GM19395 (cell line): ENCODE measurements at regions not wholly inside any gene's neighbourhood (a gene's known extent, or its start where the extent isn't known, plus 50 kb on each side); places are given as distances from the start of the nearest gene placed in this dataset.

Experiments used
- ATAC-seq: cut with Tn5 transposase; IDR thresholded peaks from one replicate; pipeline ENCODE4 v1.9.1; 2021; ENCODE audit warnings: mild to moderate bottlenecking, moderate library complexity; ENCODE audit not compliant: unreplicated experiment

DNA sequence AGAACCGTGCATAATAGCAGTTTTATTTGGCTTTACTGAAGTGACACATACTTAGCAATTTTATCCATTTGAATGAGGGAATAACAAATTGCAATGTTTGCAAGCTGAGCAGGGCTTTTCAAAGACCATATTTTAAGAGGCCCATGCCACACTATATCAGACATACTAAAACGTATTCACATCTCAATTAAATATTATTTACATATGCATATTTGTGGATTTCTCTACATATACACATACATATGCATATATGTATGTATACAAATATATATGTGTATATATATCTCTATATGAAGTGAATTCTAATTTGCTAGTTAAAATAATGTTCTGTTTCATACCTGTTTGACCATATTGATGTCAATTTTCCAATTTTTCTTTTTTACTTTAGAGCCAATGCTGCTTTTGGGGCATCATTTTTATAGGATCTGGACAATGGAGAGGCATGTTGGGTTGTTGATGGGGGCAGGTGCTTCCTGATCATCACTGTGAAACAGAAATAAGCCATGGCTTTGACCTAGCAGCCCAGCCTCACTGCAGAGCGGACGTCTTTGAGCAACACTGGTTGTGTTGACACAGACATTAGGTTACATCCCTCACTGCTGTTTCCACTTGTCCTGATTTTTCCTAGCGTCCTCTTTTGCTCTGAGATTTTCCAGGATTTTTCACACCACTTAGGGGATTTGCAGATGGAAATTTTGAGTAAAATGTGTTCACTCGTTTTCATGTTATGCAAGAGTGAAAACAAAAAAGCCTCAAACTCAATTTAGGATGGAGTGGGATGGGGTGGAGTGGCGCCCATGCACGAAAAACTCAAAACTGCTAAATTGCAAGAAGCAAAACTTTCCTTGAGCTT is 56.9 kb downstream of the RDH14 start:
- ATAC-seq, result no peak

DNA sequence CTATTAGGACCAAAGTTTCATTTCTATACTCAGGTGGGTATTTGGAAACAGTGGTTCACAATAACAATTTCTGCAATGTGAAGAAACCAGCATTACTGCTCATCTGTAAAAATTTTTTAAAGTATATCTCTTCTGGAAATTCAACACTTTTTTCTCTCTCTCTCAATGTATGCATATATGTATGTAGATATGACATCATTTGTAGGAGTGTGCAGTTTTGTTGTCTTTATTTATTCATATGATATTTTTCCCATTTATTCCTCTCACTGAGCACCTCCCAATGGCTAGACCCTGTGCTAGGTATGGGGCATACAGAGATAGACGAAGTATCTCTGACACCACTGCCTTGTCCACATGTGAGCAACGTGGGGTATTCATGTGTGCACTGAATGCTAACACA is 58.3 kb downstream of the RDH14 start:
- no peak for ATAC-seq

DNA sequence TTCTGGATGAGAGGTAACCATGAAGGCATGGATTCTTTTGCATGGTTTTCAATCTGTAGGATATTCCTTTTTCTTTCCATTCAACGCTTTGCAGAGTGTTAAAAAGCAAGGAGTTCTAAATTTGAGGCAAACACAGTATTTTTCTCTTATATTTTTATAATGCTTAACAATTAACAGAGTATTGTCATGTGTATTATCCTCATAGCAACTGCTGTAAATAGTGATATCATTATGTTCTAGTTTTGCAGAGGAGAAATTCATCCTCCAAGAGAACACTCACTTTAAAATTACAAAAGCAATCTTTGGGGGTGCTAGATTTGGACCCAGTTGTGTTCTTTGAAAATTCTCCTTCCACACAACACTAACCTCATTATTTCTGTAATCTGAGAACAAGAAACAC is 58.7 kb downstream of the RDH14 start:
- ATAC-seq, result no peak

DNA sequence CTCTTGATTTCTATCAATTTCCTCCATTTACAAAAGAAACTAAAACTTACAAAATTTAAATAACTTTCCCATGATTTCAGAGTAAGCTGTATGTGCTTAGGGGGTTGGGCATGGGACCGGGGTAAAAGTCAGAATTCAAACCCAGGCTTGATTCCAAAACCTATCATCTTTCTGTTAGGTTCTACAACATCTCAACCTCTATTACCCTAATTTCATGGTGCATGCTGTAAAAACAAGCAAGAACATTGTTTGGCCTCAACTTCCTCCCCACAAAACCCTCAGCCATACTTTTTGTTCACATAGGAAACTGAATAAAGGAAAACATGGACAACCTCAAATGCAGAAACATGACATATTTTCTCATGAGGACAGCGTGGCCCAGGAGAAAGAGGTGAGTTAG is 59.3 kb downstream of the RDH14 start:
- ATAC-seq, result no peak

DNA sequence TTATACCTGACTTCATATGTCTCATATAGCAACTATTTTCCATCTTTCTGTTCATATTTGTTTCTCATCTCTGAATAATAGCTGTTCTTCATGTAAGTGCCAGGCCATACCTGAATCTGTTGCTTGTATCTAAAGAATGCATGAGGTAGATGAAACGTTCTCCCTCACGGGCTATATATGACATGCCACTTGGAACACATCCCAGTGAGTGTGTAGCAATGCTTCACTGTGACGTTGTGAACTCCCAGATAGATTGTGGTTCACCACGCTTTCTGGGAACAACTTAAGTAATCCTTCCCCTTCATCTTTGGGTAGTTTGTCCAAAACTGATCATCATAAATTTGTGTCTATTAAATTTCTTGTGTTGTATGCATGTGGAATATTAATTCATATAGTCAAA is 60.1 kb downstream of the RDH14 start:
- no peak for ATAC-seq

DNA sequence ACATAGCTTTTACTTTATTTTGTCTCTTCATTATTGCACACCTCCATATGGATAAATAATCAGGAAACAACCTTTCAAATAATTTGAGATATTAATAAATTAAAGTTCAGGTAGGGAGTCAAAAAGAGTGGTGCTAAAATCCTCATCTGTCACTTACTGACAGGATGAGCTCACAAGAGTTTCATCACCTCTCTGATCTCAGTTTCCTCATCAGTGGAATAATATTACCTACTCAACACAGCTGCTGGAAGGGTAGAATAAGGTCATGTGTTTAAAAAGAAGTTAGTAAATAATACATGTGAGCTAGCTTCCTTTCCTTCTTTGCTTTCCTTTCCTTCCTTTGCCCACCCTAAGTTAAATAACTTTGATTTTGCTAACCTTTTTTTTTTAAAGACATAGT is 61.9 kb downstream of the RDH14 start:
- ATAC-seq, result no peak

DNA sequence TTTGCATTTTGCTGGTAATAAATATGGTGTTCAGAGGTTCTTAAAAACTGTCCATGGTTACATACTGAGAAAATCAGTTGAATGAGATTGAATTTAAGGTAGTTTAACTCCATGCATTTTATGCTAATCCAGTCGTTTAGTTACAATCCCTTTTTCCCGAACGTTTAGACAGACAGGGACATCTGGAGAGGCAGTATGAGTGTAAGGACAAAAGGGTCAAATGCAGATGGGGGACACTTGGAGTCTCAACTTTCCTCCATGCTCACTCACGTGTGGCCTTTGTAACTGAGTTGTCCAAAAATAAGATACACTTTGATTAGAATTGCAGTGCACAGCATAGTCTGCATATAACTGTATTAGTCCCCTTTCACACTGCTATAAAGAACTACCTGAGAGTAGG is 63.9 kb downstream of the RDH14 start:
- ATAC-seq, result no peak

DNA sequence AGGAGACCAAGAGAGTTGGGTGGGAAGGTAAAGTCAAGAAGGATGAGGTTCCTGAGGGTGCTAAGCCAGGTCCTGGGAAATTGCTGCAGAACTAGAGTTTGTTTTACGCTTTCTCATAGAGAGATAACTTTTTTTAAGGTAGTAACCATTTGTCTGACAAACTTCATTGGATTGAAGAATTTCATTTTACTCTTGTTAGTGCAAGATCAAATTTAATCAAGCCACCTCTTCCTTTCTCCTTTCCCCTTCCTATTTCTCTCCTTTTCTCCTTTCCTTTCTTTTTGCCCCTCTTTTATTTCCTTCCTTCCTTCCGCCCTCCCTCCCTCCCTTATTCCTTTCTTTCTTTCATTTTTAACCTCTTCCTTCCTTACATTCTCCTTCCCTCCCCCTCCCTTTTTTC is 65.4 kb downstream of the RDH14 start:
- no peak for ATAC-seq

DNA sequence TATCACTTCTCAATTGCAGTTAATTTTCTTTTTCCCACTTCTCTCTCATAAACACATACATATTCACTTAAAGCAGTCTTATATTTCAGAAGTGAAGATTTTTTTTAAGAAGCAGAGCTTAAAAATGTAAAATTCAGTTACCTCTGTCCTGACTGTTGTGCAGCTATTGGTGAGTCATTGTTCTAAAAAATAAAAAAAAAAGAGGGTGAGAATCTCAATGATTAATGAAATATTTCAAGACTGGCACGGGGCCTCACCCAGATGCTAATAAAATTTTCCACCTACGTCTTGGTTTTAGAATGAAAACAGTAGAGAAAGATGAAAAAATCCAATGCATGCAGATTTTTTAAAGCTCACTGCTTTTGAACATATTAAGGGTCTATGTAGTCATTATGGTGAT is 67.7 kb downstream of the RDH14 start:
- no peak for ATAC-seq

DNA sequence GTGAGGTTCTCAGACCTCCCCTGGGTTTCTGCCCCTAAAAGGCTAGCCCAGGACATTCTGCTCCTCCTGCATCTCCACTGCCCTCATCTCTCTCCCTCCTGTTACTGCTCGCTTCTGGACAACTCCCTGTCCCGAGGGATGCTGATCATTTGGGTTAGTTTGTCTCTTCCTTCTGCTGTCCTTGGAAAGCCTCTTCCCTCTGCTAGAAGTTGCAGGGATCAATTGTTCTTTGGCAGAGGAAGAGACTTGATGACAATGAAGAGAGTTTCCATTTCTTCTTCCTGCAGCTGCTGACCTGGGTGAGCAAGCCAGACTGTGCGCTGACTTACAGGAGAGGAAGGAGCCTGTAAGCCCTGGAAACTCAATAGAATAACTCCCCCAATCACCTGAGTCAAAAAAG is 68.9 kb downstream of the RDH14 start:
- no peak for ATAC-seq

DNA sequence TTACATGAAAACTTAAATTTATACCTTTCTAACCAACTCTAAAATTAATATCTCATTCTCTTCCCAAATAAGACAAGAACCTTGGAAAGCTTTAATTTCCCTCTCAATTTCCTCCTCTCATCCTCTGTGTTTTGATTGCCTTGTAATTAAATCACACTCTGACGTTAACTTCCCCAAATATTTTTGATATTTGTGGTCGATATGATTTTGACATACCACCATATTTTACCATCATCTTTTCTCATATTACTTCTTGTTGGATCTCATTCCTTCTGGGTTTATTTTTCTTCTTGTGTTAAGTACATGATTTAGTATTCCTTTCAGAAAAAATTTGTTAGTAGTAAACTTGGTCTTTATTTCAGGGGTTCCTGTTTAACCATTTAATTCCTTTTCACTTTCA is 69.6 kb downstream of the RDH14 start:
- ATAC-seq, result no peak

DNA sequence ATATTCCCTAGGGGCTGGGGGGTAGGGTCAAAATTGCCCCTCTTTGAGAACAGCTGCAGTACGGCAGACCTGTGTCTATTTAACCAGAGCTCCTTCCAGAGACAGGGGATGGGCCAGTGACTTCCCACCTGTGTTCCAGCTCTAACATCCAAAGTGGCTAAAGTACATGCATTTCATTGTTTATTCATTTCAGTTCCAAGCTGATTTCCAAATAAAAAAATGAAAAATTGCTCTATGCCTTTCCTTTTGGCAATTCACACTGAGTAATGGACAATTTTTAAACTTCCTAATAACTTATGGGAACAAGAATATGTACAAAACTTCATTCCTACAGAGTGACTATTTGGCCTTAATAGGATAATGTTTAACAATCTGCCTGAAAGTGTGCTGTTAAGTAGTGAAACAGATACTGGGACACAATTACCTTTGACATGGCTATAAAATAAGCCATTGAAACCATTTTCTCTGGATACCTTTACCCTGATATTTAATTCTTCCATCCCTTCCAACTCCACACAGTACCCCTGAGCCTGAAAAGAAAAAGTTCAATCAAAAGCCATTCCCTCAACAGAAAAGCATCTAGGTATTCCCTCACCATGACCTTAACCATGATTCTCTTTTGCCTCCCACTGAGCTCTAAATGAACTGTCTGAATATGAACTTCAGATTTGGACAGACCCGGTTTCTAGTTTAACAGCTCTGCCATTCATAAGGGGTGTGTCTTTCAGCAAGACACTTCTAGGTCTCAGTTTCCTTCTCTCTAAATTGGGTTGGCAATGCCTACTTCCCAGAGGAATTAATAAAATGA is 73.1 kb downstream of the RDH14 start:
- ATAC-seq, result no peak

DNA sequence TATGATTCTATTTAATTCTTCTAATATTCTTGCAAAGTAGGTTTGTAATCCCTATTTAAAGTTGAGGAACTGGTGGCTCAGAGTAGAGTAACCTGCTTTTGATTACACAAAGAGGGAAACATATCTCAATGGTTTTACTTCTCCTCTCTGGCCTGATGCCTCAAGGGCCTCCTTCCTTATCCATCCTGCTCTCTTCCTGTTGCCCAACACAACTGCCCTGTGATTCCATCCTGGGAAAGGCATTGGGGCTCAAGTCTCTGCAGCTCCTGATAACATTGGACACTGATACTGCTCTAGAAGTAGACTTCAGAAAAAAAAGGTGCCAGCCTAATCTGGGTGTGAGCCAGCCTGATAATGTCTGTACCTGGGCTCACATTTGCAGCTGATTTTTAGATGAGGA is 75.8 kb downstream of the RDH14 start:
- ATAC-seq, result no peak

DNA sequence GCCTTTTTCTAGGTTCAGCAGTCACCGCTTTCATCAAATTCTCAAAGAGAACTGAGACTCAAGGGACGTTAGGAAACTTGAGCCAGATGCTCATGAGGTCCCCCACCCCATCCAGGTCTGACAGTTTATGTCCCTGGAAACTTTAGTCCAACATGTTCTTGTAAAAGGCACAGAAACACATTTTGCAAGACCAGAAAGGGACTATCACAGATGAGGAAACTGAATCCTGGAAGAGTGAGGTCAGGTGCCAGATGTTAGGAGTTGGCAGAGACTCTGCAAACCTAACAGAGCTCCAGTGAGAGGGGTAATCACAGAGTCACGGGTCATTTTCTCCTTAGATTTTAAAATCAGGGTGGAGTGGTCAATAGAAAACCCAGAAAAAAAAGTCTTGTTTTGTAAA is 76.6 kb downstream of the RDH14 start:
- no peak for ATAC-seq

DNA sequence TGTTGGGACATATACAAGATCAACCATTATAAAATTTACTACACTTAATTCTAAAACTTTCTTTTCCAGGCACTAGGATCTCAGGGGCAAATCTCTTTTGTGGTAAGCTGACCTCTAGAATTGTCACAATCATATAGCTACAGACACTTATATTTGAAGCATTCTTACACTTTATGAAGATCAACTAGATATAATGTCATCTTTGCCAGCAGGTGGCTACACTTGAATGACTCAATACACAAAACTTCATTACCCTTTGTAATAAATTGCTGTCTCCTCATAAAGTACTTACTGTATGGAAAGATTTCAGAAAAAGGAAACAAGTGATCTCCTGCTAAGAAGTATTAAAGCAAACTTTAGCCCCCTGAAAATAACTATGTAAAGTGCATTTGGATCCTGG is 77.8 kb downstream of the RDH14 start:
- no peak for ATAC-seq

DNA sequence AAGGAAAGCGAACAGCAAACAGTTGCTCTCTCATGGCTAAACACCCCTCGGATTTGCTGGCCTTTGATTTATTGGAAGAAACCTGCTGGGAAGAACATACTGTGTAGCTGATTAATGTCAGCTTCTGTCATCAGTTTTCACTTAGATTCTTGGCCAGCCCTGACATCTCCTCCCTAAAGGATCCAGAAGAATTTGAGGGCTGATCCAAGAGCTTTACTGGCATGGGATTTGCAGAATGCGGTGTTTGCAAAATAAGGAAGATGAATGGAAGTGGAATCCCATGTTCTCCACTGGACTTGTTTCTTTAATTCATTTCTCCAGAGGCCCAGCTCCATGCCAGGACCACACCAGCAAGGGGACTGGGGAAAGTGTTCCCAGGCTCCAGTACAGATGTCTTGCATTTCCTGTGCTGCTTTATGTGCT is 80.5 kb downstream of the RDH14 start:
- no peak for ATAC-seq

DNA sequence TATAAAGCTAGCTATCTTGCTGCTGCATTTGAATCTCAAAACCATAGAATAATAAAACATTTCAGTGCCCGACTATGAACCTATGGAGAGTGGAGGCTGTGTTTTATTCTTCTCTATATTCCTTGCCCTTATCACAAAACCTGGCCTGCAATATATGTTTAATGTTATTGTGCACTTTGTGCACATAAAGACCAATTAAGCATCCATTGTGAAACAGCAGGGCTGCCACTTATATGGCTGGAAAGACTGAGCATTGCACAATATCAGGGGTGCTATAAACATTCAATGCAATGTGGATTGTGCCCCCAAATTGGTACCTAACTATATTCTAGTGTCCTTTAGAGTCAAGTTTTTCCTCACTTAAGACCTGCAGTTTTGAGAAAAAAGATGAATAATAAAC is 83.2 kb downstream of the RDH14 start:
- no peak for ATAC-seq

DNA sequence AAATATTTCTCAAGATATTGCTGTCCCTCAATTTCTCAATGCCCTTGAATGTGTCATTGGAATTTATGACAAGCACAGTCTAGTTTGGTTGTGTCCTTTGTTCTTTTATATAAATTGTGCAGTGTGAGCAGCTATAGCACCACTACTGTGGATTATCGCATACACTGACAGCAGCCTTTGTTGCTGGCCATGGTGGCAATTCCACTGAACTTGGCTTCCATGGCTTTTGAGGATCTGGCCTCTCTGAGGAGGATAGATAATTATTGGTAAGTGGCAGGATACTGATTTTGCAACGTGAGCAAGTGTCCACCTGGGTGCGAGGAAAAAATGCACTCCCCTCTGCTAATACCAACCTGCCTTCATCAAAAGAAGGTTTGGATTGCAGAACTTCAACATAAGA is 84.0 kb downstream of the RDH14 start:
- no peak for ATAC-seq

DNA sequence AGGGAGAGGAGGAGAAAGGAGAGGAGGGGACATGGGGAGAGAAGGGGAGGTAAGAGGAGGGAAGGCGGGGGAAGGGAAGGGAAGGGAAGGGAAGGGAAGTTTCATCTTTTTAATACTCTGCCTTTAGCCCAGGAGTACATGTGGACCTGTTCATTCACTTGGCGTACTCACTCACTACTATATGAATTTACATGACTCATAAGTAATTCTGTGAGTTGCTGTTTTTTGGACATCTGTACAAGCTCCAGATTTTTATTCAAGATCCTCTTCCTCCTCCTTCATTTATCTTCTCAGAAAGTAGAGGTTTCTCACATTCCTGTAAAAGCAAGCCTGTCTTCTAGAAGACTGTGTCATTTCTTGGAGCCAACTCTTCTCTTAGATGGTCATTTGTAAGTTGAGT is 84.6 kb downstream of the RDH14 start:
- ATAC-seq, result no peak

DNA sequence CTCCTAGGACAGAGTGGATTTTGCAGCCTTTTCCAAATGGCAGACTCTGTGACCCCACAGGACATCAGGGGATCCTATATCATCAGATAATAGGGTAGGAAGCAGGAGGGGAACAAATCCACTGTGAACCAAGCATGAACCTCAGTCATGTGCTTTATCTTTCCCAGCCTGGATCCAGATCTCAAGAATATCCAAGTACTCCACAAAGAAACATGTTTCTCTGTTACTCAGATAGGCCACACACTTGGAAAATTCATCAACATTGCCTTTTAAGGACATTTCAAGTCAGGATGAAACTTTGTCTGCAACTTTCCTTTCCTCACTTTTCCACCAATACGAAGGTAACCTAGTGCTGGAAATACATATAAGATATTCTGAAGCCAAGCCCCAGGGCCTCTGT is 85.8 kb downstream of the RDH14 start:
- no peak for ATAC-seq

DNA sequence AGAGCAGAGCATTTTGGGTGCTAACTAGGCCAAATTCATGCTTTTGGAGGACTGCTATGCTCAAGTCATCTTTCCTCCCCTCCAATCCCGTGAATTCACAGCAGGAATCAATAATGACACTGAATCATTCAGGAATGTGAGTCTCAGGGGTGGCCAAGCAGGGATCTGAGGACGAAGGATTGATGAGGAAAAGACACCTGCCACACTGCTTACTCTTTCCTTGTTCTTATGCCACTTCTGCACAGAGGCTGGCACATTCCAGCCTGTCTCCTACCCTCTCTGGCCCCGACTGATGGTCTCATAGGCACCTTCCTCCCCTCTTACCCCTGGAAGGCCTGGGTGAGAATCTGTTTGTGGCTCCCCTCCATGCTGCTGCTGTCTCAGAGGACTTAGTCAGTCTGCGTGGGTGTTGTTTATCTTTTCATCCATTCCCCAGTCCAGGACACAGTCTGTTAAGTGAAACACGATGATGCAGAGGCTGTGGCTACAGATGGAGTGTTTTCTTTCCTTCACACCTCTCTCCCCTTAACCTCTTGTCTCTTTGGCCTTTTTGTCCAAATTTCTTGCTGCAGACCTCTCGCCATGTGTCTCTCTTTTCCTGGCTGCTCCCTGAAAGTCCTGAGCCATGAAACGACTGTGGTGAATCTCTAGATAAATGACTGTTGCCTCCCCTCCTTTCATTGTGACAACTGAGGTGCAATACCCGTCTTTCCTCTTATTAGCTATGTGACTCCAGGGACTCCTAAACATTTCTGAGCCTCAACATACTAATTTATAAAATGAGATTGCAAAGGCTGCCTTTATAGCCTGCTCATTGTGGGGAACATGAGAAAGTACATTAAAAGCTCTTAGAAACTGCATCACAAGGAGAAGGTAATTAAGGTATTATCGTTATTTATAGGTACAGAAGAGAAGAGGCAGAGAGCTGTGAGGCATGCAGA is 86.9 kb downstream of the RDH14 start:
- ATAC-seq, result no peak
